ENCODE measurements at regions not wholly inside any gene's neighbourhood (a gene's known extent, or its start where the extent isn't known, plus 50 kb on each side); places are given as distances from the start of the nearest gene placed in this dataset.

- TF ChIP-seq POLR2A (IDR thresholded peaks at IDR 0.05): no peak
- TF ChIP-seq, protein P1, sequence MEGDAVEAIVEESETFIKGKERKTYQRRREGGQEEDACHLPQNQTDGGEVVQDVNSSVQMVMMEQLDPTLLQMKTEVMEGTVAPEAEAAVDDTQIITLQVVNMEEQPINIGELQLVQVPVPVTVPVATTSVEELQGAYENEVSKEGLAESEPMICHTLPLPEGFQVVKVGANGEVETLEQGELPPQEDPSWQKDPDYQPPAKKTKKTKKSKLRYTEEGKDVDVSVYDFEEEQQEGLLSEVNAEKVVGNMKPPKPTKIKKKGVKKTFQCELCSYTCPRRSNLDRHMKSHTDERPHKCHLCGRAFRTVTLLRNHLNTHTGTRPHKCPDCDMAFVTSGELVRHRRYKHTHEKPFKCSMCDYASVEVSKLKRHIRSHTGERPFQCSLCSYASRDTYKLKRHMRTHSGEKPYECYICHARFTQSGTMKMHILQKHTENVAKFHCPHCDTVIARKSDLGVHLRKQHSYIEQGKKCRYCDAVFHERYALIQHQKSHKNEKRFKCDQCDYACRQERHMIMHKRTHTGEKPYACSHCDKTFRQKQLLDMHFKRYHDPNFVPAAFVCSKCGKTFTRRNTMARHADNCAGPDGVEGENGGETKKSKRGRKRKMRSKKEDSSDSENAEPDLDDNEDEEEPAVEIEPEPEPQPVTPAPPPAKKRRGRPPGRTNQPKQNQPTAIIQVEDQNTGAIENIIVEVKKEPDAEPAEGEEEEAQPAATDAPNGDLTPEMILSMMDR (IDR thresholded peaks at IDR 0.05): no peak
Measured at GRCh38 chr17:70006159-70006558, 68.9 kb upstream of the KCNJ16 start.
